H1 (cell line): ENCODE measurements at regions not wholly inside any gene's neighbourhood (a gene's known extent, or its start where the extent isn't known, plus 50 kb on each side); places are given as distances from the start of the nearest gene placed in this dataset.

Experiments used
- CTCF ChIA-PET: fragments of 300-600 bp; sonication (Branson Sonifier 250); formaldehyde crosslinking; loops from one replicate; lab custom pipeline; 2021; ENCODE audit not compliant: partially characterized antibody; lab: Charles Lee
- POLR2A ChIA-PET: fragments of 300-600 bp; sonication (Branson Sonifier 250); formaldehyde crosslinking; loops from one replicate; lab custom pipeline; 2021; ENCODE audit warnings: inconsistent platforms; ENCODE audit not compliant: partially characterized antibody; lab: Charles Lee
- DNase-seq, 2 experiments: peaks; one replicate each; pipeline versions ENCODE4 v3.0.0 to v3.0.0-alpha.2; 2010 to 2022; ENCODE audit warnings: low spot score in 2 of 2, low read depth in 1 of 2, mixed read lengths in 1 of 2
- FAIRE-seq: peaks from 2 replicates; lab custom pipeline; 2011; peaks lifted over from hg19 to GRCh38; lab: Jason Lieb, UNC
- H2AFZ ChIP-seq: 2 replicates; pipeline ENCODE4 v1.8.1; 2012; ENCODE audit warnings: low read length, inconsistent platforms
- H2AK5ac ChIP-seq: 2 replicates; pipeline ENCODE4 v1.6.1; 2013; ENCODE audit warnings: low read depth, low read length
- H2BK120ac ChIP-seq: replicated peaks from 2 replicates; pipeline ENCODE3; 2013; ENCODE audit warnings: low read depth, low read length, inconsistent platforms
- H2BK12ac ChIP-seq: 2 replicates; pipeline ENCODE4 v1.6.1; 2013; ENCODE audit warnings: low read depth, low read length
- H2BK15ac ChIP-seq: 2 replicates; pipeline ENCODE4 v1.6.1; 2013; ENCODE audit warnings: low read length
- H2BK20ac ChIP-seq: 2 replicates; pipeline ENCODE4 v1.6.1; 2013; ENCODE audit warnings: low read length
- H2BK5ac ChIP-seq: 2 replicates; pipeline ENCODE4 v1.6.1; 2013; ENCODE audit warnings: low read depth, low read length
- H3K14ac ChIP-seq: 2 replicates; pipeline ENCODE4 v1.6.1; 2013; ENCODE audit warnings: inconsistent platforms; ENCODE audit not compliant: insufficient read length
- H3K18ac ChIP-seq: 2 replicates; pipeline ENCODE4 v1.6.1; 2013; ENCODE audit warnings: low read length; ENCODE audit errors: extremely low read depth
- H3K23ac ChIP-seq: 2 replicates; pipeline ENCODE4 v1.6.1; 2013; ENCODE audit warnings: inconsistent platforms; ENCODE audit not compliant: insufficient read length
- H3K23me2 ChIP-seq: 2 replicates; pipeline ENCODE4 v1.6.1; 2013; ENCODE audit warnings: low read depth, low read length
- H3K27ac ChIP-seq: 2 replicates; pipeline ENCODE4 v1.6.1; 2011; ENCODE audit warnings: low read depth, low read length, inconsistent platforms
- H3K27me3 ChIP-seq, 4 experiments: replicated peaks in 1 of 4; 1 replicate in 1 of 4; 2 replicates in 3 of 4; pipeline versions ENCODE4 v1.6.1 to v1.8.1; 2011 to 2013; ENCODE audit warnings: low read length in 3 of 4, mild to moderate bottlenecking in 3 of 4, inconsistent platforms in 2 of 4, mixed read lengths in 2 of 4, moderate library complexity in 1 of 4; ENCODE audit not compliant: control insufficient read depth in 3 of 4, insufficient read depth in 3 of 4; ENCODE audit errors: extremely low read depth in 1 of 4
- H3K36me3 ChIP-seq, 4 experiments: 2 replicates each; pipeline versions ENCODE4 v1.6.1 to v1.8.1; 2011 to 2013; ENCODE audit warnings: mild to moderate bottlenecking in 4 of 4, low read length in 3 of 4, moderate library complexity in 2 of 4, control low read depth in 1 of 4, inconsistent platforms in 1 of 4; ENCODE audit not compliant: insufficient read depth in 4 of 4, control insufficient read depth in 2 of 4
- H3K4ac ChIP-seq: replicated peaks from 2 replicates; pipeline ENCODE3; 2013; ENCODE audit warnings: low read length, low read depth, mixed read lengths, inconsistent platforms; ENCODE audit not compliant: insufficient read length
- H3K4me1 ChIP-seq, 4 experiments: replicated peaks in 1 of 4; 1 replicate in 1 of 4; 2 replicates in 3 of 4; pipeline versions ENCODE4 v1.6.1 to v1.8.1; 2011 to 2013; ENCODE audit warnings: low read length in 3 of 4, inconsistent platforms in 2 of 4, mixed read lengths in 1 of 4; ENCODE audit not compliant: insufficient read depth in 4 of 4, control insufficient read depth in 3 of 4
- H3K4me2 ChIP-seq, 2 experiments: 2 replicates each; pipeline versions ENCODE4 v1.6.1 to v1.8.1; 2011 to 2013; ENCODE audit warnings: low read depth in 2 of 2, low read length in 2 of 2, control low read depth in 1 of 2, inconsistent platforms in 1 of 2, mild to moderate bottlenecking in 1 of 2; ENCODE audit not compliant: insufficient read depth in 1 of 2
- H3K4me3 ChIP-seq, 4 experiments: fragments of 200-600, 300-600 bp in 1 of 4; sonication (generic), shearing (Covaris generic), sonication (Bioruptor Twin) in 1 of 4; 2 replicates each; pipeline versions ENCODE4 v1.5.1 to v1.8.1; 2011 to 2016; ENCODE audit warnings: low read length in 4 of 4, low read depth in 3 of 4, control low read depth in 2 of 4, inconsistent platforms in 2 of 4, mild to moderate bottlenecking in 2 of 4, mixed read lengths in 1 of 4, moderate library complexity in 1 of 4; ENCODE audit not compliant: insufficient read depth in 2 of 4; ENCODE audit errors: extremely low read depth in 1 of 4
- H3K56ac ChIP-seq: replicated peaks from 2 replicates; pipeline ENCODE3; 2013; ENCODE audit warnings: low read depth, mild to moderate bottlenecking, mixed read lengths, low read length, inconsistent platforms; ENCODE audit not compliant: insufficient read length
- H3K79me1 ChIP-seq: 2 replicates; pipeline ENCODE4 v1.6.1; 2013; ENCODE audit warnings: low read depth, low read length, control low read depth
- H3K79me2 ChIP-seq, 2 experiments: 2 replicates each; pipeline versions ENCODE4 v1.6.1 to v1.8.1; 2012 to 2013; ENCODE audit warnings: low read length in 2 of 2, mild to moderate bottlenecking in 2 of 2, inconsistent platforms in 1 of 2; ENCODE audit not compliant: insufficient read depth in 2 of 2, control insufficient read depth in 1 of 2
- H3K9ac ChIP-seq, 4 experiments: replicated peaks in 1 of 4; 1 replicate in 1 of 4; 2 replicates in 3 of 4; pipeline versions ENCODE4 v1.6.1 to v1.8.1; 2011 to 2013; ENCODE audit warnings: low read depth in 3 of 4, low read length in 3 of 4, control low read depth in 2 of 4, mild to moderate bottlenecking in 2 of 4, moderate library complexity in 2 of 4, inconsistent platforms in 1 of 4; ENCODE audit errors: extremely low read depth in 1 of 4
- H3K9me3 ChIP-seq, 2 experiments: 2 replicates each; pipeline versions ENCODE4 v1.6.1 to v1.8.1; 2012 to 2013; ENCODE audit warnings: mild to moderate bottlenecking in 2 of 2, moderate library complexity in 2 of 2, control low read depth in 1 of 2, inconsistent platforms in 1 of 2, low read depth in 1 of 2, low read length in 1 of 2, mixed read lengths in 1 of 2; ENCODE audit not compliant: insufficient read depth in 2 of 2
- H4K20me1 ChIP-seq, 2 experiments: replicated peaks in 1 of 2; 2 replicates each; pipeline versions ENCODE3 to v1.8.1; 2011 to 2013; ENCODE audit warnings: inconsistent platforms in 2 of 2, low read length in 2 of 2, mild to moderate bottlenecking in 1 of 2; ENCODE audit not compliant: insufficient read depth in 2 of 2, control insufficient read depth in 1 of 2
- H4K5ac ChIP-seq: 2 replicates; pipeline ENCODE4 v1.6.1; 2013; ENCODE audit warnings: low read length, low read depth, mixed read lengths, inconsistent platforms; ENCODE audit not compliant: insufficient read length
- H4K8ac ChIP-seq: 2 replicates; pipeline ENCODE4 v1.8.0; 2013; ENCODE audit warnings: mild to moderate bottlenecking, moderate library complexity, low read length, inconsistent platforms; ENCODE audit not compliant: insufficient read depth; ENCODE audit errors: extremely low read depth
- H4K91ac ChIP-seq: replicated peaks from 2 replicates; pipeline ENCODE3; 2013; ENCODE audit warnings: low read length, mixed read lengths, inconsistent platforms; ENCODE audit not compliant: insufficient read length
- EGR1 ChIP-seq: IDR thresholded peaks from 2 replicates; pipeline ENCODE4 v1.6.1; 2011; ENCODE audit warnings: low read depth, low read length, borderline replicate concordance
- FOSL1 ChIP-seq: IDR thresholded peaks from 2 replicates; pipeline ENCODE4 v1.6.1; 2011; ENCODE audit warnings: mild to moderate bottlenecking, low read depth, low read length, moderate library complexity; ENCODE audit not compliant: insufficient read depth
- KDM1A ChIP-seq: fragments of 200-600, 300-600 bp; sonication (generic); IDR thresholded peaks from 2 replicates; pipeline ENCODE4 v1.7.1; 2016; ENCODE audit warnings: mild to moderate bottlenecking, low read length, borderline replicate concordance
- RAD21 ChIP-seq, 2 experiments: IDR thresholded peaks in 1 of 2; conservative IDR thresholded peaks in 1 of 2; 2 replicates each; pipeline ENCODE4 v1.6.1; 2011; ENCODE audit warnings: low read depth in 2 of 2, low read length in 2 of 2, improper control_type of control experiment in 1 of 2, inconsistent platforms in 1 of 2, mild to moderate bottlenecking in 1 of 2, moderate library complexity in 1 of 2
- SIX5 ChIP-seq: IDR thresholded peaks from 2 replicates; pipeline ENCODE4 v1.6.1; 2011; ENCODE audit warnings: mild to moderate bottlenecking, low read depth, low read length
- TAF1 ChIP-seq: IDR thresholded peaks from 2 replicates; pipeline ENCODE4 v1.6.1; 2011; ENCODE audit warnings: mild to moderate bottlenecking, low read depth, low read length
- TCF12 ChIP-seq: IDR thresholded peaks from 2 replicates; pipeline ENCODE4 v1.6.1; 2011; ENCODE audit warnings: low read depth, mild to moderate bottlenecking, low read length
- WGBS, 2 experiments: shearing (Covaris generic) in 1 of 2; methylation state at CpG; one replicate each; pipeline versions ENCODE4 v1.1.6 to v1.1.7; 2013 to 2015; ENCODE audit warnings: low lambda C conversion rate in 2 of 2, mixed read lengths in 2 of 2, inconsistent platforms in 1 of 2, low coverage in 1 of 2, missing lambda C conversion rate in 1 of 2; ENCODE audit not compliant: insufficient replicate concordance in 2 of 2, insufficient coverage in 1 of 2, insufficient read length in 1 of 2; ENCODE audit errors: extremely low coverage in 1 of 2, missing lambda C conversion rate in 1 of 2; 5-methylcytosine and 5-hydroxymethylcytosine counted together

DNA sequence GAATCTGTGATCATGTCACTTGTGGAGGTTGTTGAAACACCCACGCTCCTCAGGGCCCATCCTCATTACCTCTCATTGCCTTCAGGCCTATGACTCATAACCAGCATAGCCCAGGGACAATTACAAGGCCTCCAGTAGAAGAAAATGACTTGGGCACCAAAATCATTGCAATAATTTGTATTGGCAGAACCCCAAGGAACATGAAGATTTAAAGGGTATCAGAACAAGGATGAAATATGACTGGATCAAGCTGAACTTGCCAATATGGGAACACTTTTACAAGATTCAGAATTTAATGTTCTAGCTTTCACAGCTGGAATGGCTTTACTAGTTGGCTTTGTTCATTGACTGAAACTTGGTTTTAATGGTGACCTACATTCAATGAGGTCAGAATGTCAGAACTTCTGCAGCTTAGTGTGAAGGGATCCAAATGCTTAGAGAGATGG, 156.4 kb downstream of the COPS8 start:
- H3K36me3 ChIP-seq: no peaks in the 10 kb centered on the region; a peak in 1 of 8 replicates
- H2AFZ ChIP-seq: no peak overlapping the region
- H2BK120ac ChIP-seq: no peak overlapping the region
- no peaks in the 10 kb centered on the region for H3K23me2 ChIP-seq
- no peak overlapping the region for H4K91ac ChIP-seq
- H3K79me2 ChIP-seq: no peaks in the 10 kb centered on the region
- H4K5ac ChIP-seq: no peak overlapping the region
- H3K4ac ChIP-seq: no peak overlapping the region
- no peaks in the 10 kb centered on the region for H4K20me1 ChIP-seq
- H3K9ac ChIP-seq: no peak overlapping the region
- H3K27ac ChIP-seq: no peak overlapping the region
- no peak overlapping the region for H3K4me2 ChIP-seq
- no peaks in the 10 kb centered on the region for H3K27me3 ChIP-seq
- no peaks in the 10 kb centered on the region for H3K4me1 ChIP-seq
- H3K9me3 ChIP-seq: peaks cover 22 to 23% of the 10 kb centered on the region in 2 experiments; a peak in 3 of 4 replicates
- H2BK12ac ChIP-seq: no peak overlapping the region
- CTCF ChIA-PET: interaction anchor here (1.1 kb wide), 1 partner anchor 15 kb away, joined by 3 read pairs; no protein-coding TSS in a partner anchor
- no peak overlapping the region for H2BK15ac ChIP-seq
- no peak overlapping the region for H2BK5ac ChIP-seq
- no peak overlapping the region for H3K18ac ChIP-seq
- POLR2A ChIA-PET: no interaction called here
- FAIRE-seq (no peak), DNase-seq (no peak)
- H2BK20ac ChIP-seq: no peak overlapping the region
- no peak overlapping the region for H3K23ac ChIP-seq
- 88% methylated on average over 1 of the region's 1 CpG; no CpG with 5 or more reads in 1 of the 2 experiments for WGBS, 2 experiments
- no peaks in the 10 kb centered on the region for H3K79me1 ChIP-seq
- no peak overlapping the region for H4K8ac ChIP-seq
- no peak overlapping the region for H3K4me3 ChIP-seq
- H2AK5ac ChIP-seq: no peak overlapping the region
- no peak overlapping the region for H3K56ac ChIP-seq
- no peak overlapping the region for H3K14ac ChIP-seq
- TF ChIP-seq RAD21 (IDR thresholded peaks at IDR 0.05 in 1 of 2, conservative IDR thresholded peaks at IDR 0.05 in 1 of 2; ENCODE audit: low read depth in 2 of 2, low read length in 2 of 2) (no peak), KDM1A (no peak), TAF1 (no peak), EGR1 (no peak), SIX5 (no peak), FOSL1 (no peak), TCF12 (no peak)
